HG03139 (cell line): ENCODE measurements at regions not wholly inside any gene's neighbourhood (a gene's known extent, or its start where the extent isn't known, plus 50 kb on each side); places are given as distances from the start of the nearest gene placed in this dataset.

Experiments used
- ATAC-seq: cut with Tn5 transposase; IDR thresholded peaks from one replicate; pipeline ENCODE4 v1.9.1; 2021; ENCODE audit not compliant: unreplicated experiment

- no peak for ATAC-seq
Measured at GRCh38 chr20:58019027-58019849, 209.2 kb downstream of the ANKRD60 start.

- ATAC-seq: no peak
Measured at GRCh38 chr20:58018590-58018989, 209.9 kb downstream of the ANKRD60 start.

GRCh38 chr20:58017970-58018530 is 210.4 kb downstream of the ANKRD60 start:
- no peak for ATAC-seq

- no peak for ATAC-seq
Measured at GRCh38 chr20:58017231-58017969, 211.1 kb downstream of the ANKRD60 start.

GRCh38 chr20:58016779-58017178 is 211.7 kb downstream of the ANKRD60 start:
- ATAC-seq: no peak

- no peak for ATAC-seq
Measured at GRCh38 chr20:58014628-58015315, 213.7 kb downstream of the ANKRD60 start.

- no peak for ATAC-seq
Measured at GRCh38 chr20:58012731-58013510, 215.5 kb downstream of the ANKRD60 start.

GRCh38 chr20:58011947-58012610 is 216.4 kb downstream of the ANKRD60 start:
- no peak for ATAC-seq

- no peak for ATAC-seq
Measured at GRCh38 chr20:58011106-58011946, 217.1 kb downstream of the ANKRD60 start.

- no peak for ATAC-seq
Measured at GRCh38 chr20:58010666-58011065, 217.8 kb downstream of the ANKRD60 start.

GRCh38 chr20:58010186-58010585 is 218.3 kb downstream of the ANKRD60 start:
- no peak for ATAC-seq

- no peak for ATAC-seq
Measured at GRCh38 chr20:58008866-58009265, 219.6 kb downstream of the ANKRD60 start.

GRCh38 chr20:58008413-58008812 is 220.0 kb downstream of the ANKRD60 start:
- ATAC-seq: no peak

- no peak for ATAC-seq
Measured at GRCh38 chr20:58007947-58008346, 220.5 kb downstream of the ANKRD60 start.

GRCh38 chr20:58006346-58007316 is 221.8 kb downstream of the ANKRD60 start:
- ATAC-seq: no peak

GRCh38 chr20:58005581-58006345 is 222.7 kb downstream of the ANKRD60 start:
- ATAC-seq: no peak

GRCh38 chr20:58004900-58005299 is 223.6 kb downstream of the ANKRD60 start:
- no peak for ATAC-seq
